ENCODE measurements at regions not wholly inside any gene's neighbourhood (a gene's known extent, or its start where the extent isn't known, plus 50 kb on each side); places are given as distances from the start of the nearest gene placed in this dataset.

GRCh38 chr16:10305912-10306311 lies 79.9 kb upstream of the ATF7IP2 start:
- TF ChIP-seq CTCF (IDR thresholded peaks at IDR 0.05) (no peak), EP300 (IDR thresholded peaks at IDR 0.05) (no peak)

Measured in tibial nerve (tissue), 4 donors.